GM12878 (cell line): ENCODE measurements at regions not wholly inside any gene's neighbourhood (a gene's known extent, or its start where the extent isn't known, plus 50 kb on each side); places are given as distances from the start of the nearest gene placed in this dataset.

Experiments
- ATAC-seq: fragments of 200-7000 bp; cut with Tn5 transposase; 3 replicates; pipeline ENCODE4 v1.9.1; 2020; ENCODE audit warnings: mild to moderate bottlenecking, moderate library complexity
- BruUV-seq: library from RNA; stranded (reverse); fragments of 400-500 nt; replicated peaks from 2 replicates; lab custom pipeline; 2021; lab: Mats Ljungman, UMichigan
- CTCF ChIA-PET: fragments of 300-600 bp; sonication (Branson Sonifier 250); formaldehyde crosslinking; extraction: SDS; loops from one replicate; lab custom pipeline; 2021; ENCODE audit warnings: inconsistent platforms; lab: Yijun Ruan, JAX
- POLR2A ChIA-PET: fragments of 350-600 bp; formaldehyde crosslinking; extraction: SDS; loops from one replicate; lab custom pipeline; 2021; ENCODE audit warnings: inconsistent platforms; lab: Charles Lee
- RAD21 ChIA-PET: fragments of 300-600 bp; sonication (Branson Sonifier 250); formaldehyde crosslinking; loops from one replicate; lab custom pipeline; 2023; ENCODE audit warnings: antibody characterized with exemption; ENCODE audit not compliant: unreplicated experiment; lab: Charles Lee
- SMC1A ChIA-PET: fragments of 300-600 bp; sonication (Branson Sonifier 250); formaldehyde crosslinking; loops from one replicate; lab custom pipeline; 2023; ENCODE audit not compliant: unreplicated experiment, uncharacterized antibody; lab: Charles Lee
- DNase-seq: peaks from one replicate; pipeline ENCODE4 v3.0.0-alpha.2; 2011; ENCODE audit warnings: low read depth, low spot score
- FAIRE-seq: peaks from 3 replicates; lab custom pipeline; 2011; peaks lifted over from hg19 to GRCh38; lab: Jason Lieb, UNC
- H2AFZ ChIP-seq: 2 replicates; pipeline ENCODE4 v1.6.0; 2011; ENCODE audit warnings: low read depth, low read length, control low read depth; ENCODE audit not compliant: control insufficient read depth
- H3K27ac ChIP-seq: 2 replicates; pipeline ENCODE4 v1.5.1; 2011; ENCODE audit warnings: control low read depth; ENCODE audit not compliant: control insufficient read depth, insufficient read depth
- H3K27me3 ChIP-seq, 2 experiments: replicated peaks in 1 of 2; 2 replicates each; pipeline versions ENCODE4 v1.6.0 to v1.6.1; 2011; ENCODE audit warnings: low read length in 1 of 2; ENCODE audit not compliant: control insufficient read depth in 2 of 2, insufficient read depth in 2 of 2
- H3K36me3 ChIP-seq, 2 experiments: 2 replicates each; pipeline ENCODE4 v1.5.1; 2011; ENCODE audit warnings: low read length in 1 of 2; ENCODE audit not compliant: control insufficient read depth in 2 of 2, insufficient read depth in 2 of 2
- H3K4me1 ChIP-seq: 2 replicates; pipeline ENCODE4 v1.6.1; 2011; ENCODE audit warnings: mild to moderate bottlenecking, low read length, moderate library complexity, mixed read lengths; ENCODE audit not compliant: control insufficient read depth, insufficient read depth
- H3K4me2 ChIP-seq: 2 replicates; pipeline ENCODE4 v1.6.0; 2011; ENCODE audit warnings: control low read depth; ENCODE audit not compliant: control insufficient read depth, insufficient read depth
- H3K4me3 ChIP-seq: fragments of 200-600 bp; sonication (generic); 2 replicates; pipeline ENCODE4 v1.5.1; 2016
- H3K79me2 ChIP-seq: 2 replicates; pipeline ENCODE4 v1.6.0; 2011; ENCODE audit warnings: low read length; ENCODE audit not compliant: control insufficient read depth, insufficient read depth
- H3K9ac ChIP-seq: 2 replicates; pipeline ENCODE4 v1.8.0; 2011; ENCODE audit warnings: low read length, control low read depth, mixed read lengths; ENCODE audit not compliant: control insufficient read depth, insufficient read depth
- H3K9me3 ChIP-seq: replicated peaks from 3 replicates; pipeline ENCODE4 v1.5.1; 2011; ENCODE audit warnings: mild to moderate bottlenecking, low read length; ENCODE audit not compliant: control insufficient read depth, insufficient read depth
- H4K20me1 ChIP-seq: 2 replicates; pipeline ENCODE4 v1.6.0; 2011; ENCODE audit not compliant: control insufficient read depth, insufficient read depth
- ATF7 ChIP-seq: fragments of 450-650 bp; IDR thresholded peaks from 2 replicates; pipeline ENCODE4 v1.6.1; 2016; ENCODE audit warnings: low read depth, mild to moderate bottlenecking
- CEBPZ ChIP-seq: fragments of 150-350 bp; IDR thresholded peaks from 2 replicates; pipeline ENCODE4 v1.6.1; 2016; ENCODE audit warnings: low read depth, low read length
- CHD4 ChIP-seq: fragments of 200-600 bp; sonication (generic); IDR thresholded peaks from 2 replicates; pipeline ENCODE4 v1.6.1; 2016; ENCODE audit warnings: mild to moderate bottlenecking
- FOXM1 ChIP-seq: IDR thresholded peaks from 2 replicates; pipeline ENCODE4 v1.6.1; 2012; ENCODE audit warnings: low read depth, mild to moderate bottlenecking, inconsistent platforms, low read length, moderate library complexity
- IKZF1 ChIP-seq: fragments of 450-650 bp; conservative IDR thresholded peaks from 2 replicates; pipeline ENCODE4 v1.6.1; 2017; ENCODE audit warnings: antibody characterized with exemption, mild to moderate bottlenecking
- IRF5 ChIP-seq: fragments of 450-650 bp; IDR thresholded peaks from 2 replicates; pipeline ENCODE4 v1.6.1; 2017; ENCODE audit warnings: borderline replicate concordance
- MXI1 ChIP-seq: fragments of 150-350 bp; IDR thresholded peaks from 2 replicates; pipeline ENCODE4 v1.6.1; 2011; ENCODE audit warnings: low read depth, mild to moderate bottlenecking, inconsistent platforms, low read length, improper control_type of control experiment
- NR2C1 ChIP-seq: fragments of 450-650 bp; IDR thresholded peaks from 2 replicates; pipeline ENCODE4 v1.6.1; 2017; ENCODE audit warnings: antibody characterized with exemption, mild to moderate bottlenecking, moderate library complexity
- SMARCA5 ChIP-seq: fragments of 450-650 bp; IDR thresholded peaks from 2 replicates; pipeline ENCODE4 v1.6.1; 2017; ENCODE audit warnings: mild to moderate bottlenecking
- YBX1 ChIP-seq: fragments of 450-650 bp; IDR thresholded peaks from 2 replicates; pipeline ENCODE4 v1.6.1; 2016; ENCODE audit warnings: antibody characterized with exemption
- ZNF274 ChIP-seq: IDR thresholded peaks from one replicate; pipeline ENCODE4 v1.8.0; 2011; ENCODE audit not compliant: insufficient read length, insufficient read depth
- WGBS: methylation state at CpG from one replicate; pipeline ENCODE4 v1.1.6; 2016; ENCODE audit warnings: low lambda C conversion rate; ENCODE audit not compliant: insufficient replicate concordance, insufficient coverage; ENCODE audit errors: missing lambda C conversion rate; 5-methylcytosine and 5-hydroxymethylcytosine counted together
- in situ Hi-C: fragments of 300-500 bp; cut with MboI; formaldehyde crosslinking; loops from 9 replicates; pipeline ENCODE4 v1.14.3; 2018; ENCODE audit warnings: mixed read lengths
- intact Hi-C: fragments of 100-400 bp; cut with micrococcal nuclease; formaldehyde crosslinking; loops from one replicate; pipeline ENCODE4 v1.14.2; 2022; ENCODE audit not compliant: unreplicated experiment

- in situ Hi-C loops (no loop called here), intact Hi-C loops (no loop called here)
- Histone ChIP-seq H3K4me3 (no peak overlapping the region), H3K36me3 (no peaks in the 10 kb centered on the region), H3K9me3 (no peaks in the 10 kb centered on the region), H3K4me2 (no peak overlapping the region), H3K4me1 (no peaks in the 10 kb centered on the region), H3K79me2 (no peaks in the 10 kb centered on the region), H4K20me1 (no peaks in the 10 kb centered on the region), H3K9ac (no peak overlapping the region), H3K27me3 (peaks cover 0 to 3% of the 10 kb centered on the region in 2 experiments; a peak in 2 of 4 replicates), H2AFZ (no peak overlapping the region), H3K27ac (no peak overlapping the region)
- 0% methylated on average over 5 of the region's 5 CpGs for WGBS
- POLR2A ChIA-PET, result interaction anchor here (0.7 kb wide), 1 partner anchor 127 kb away, joined by 3 read pairs; no protein-coding TSS in a partner anchor
- no TSS peak for BruUV-seq
- no peak for TF ChIP-seq IRF5
- TF ChIP-seq CEBPZ, result no peak
- no peak for TF ChIP-seq ZNF274
- no peak for TF ChIP-seq NR2C1
- no peak for TF ChIP-seq IKZF1
- no peak for TF ChIP-seq FOXM1
- no peak for TF ChIP-seq YBX1
- TF ChIP-seq CHD4, result no peak
- no peak for TF ChIP-seq SMARCA5
- TF ChIP-seq ATF7, result no peak
- no peak for TF ChIP-seq MXI1
- ATAC-seq (no peak), DNase-seq (no peak), FAIRE-seq (no peak)
- CTCF ChIA-PET, result no interaction called here
- SMC1A ChIA-PET, result no interaction called here
- RAD21 ChIA-PET, result no interaction called here
Measured at GRCh38 chr1:213829780-213830179, 158.0 kb upstream of the PROX1 start.
